Osteocyte (in vitro differentiated cells): ENCODE measurements at regions not wholly inside any gene's neighbourhood (a gene's known extent, or its start where the extent isn't known, plus 50 kb on each side); places are given as distances from the start of the nearest gene placed in this dataset.

Experiments used
- DNase-seq: peaks from one replicate; pipeline ENCODE4 v3.0.0; 2021; ENCODE audit warnings: mixed read lengths; ENCODE audit not compliant: unreplicated experiment; ENCODE audit errors: extremely low spot score
- H3K27ac Mint-ChIP-seq: one replicate; pipeline ENCODE4 v1.8.0; 2021; ENCODE audit warnings: mild to moderate bottlenecking, mixed read lengths; ENCODE audit not compliant: unreplicated experiment
- H3K27me3 Mint-ChIP-seq: one replicate; pipeline ENCODE4 v1.8.0; 2021; ENCODE audit warnings: mixed read lengths; ENCODE audit not compliant: unreplicated experiment
- H3K36me3 Mint-ChIP-seq: one replicate; pipeline ENCODE4 v1.8.0; 2021; ENCODE audit warnings: mixed read lengths; ENCODE audit not compliant: unreplicated experiment
- H3K4me1 Mint-ChIP-seq: one replicate; pipeline ENCODE4 v1.8.0; 2021; ENCODE audit warnings: mixed read lengths; ENCODE audit not compliant: unreplicated experiment
- H3K4me3 Mint-ChIP-seq: one replicate; pipeline ENCODE4 v1.8.0; 2021; ENCODE audit warnings: mild to moderate bottlenecking, moderate library complexity, mixed read lengths; ENCODE audit not compliant: unreplicated experiment
- H3K9me3 Mint-ChIP-seq: one replicate; pipeline ENCODE4 v1.8.0; 2021; ENCODE audit warnings: mixed read lengths; ENCODE audit not compliant: unreplicated experiment
- TF ChIP-seq, protein P1 (sequence below): fragments of 200-600 bp; sonication (generic); IDR thresholded peaks from 2 replicates; pipeline ENCODE4 v1.5.0; 2021; ENCODE audit warnings: antibody characterized with exemption, mild to moderate bottlenecking, moderate library complexity

DNA sequence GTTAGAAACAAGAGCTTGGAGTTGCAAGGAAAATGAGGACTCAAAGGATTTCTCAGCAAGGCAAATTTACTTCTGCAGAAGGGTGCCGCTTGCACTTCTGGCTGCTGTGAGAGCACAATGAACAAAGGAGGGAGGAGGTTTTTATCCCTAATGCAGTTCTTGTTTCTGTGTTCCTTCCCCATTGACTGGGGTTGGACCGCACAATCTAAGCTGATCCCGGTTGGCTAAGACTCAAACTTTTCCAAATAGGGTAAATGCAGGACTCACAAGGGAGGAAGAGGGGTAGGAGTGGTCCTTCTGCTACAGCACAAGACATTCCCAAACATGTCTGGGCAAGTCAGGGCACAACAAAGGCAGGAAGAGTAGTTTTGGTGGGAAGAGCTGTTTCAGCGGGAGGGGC lies 249.6 kb upstream of the MOCS1 start:
- H3K4me1 Mint-ChIP-seq: no peaks in the 10 kb centered on the region
- H3K9me3 Mint-ChIP-seq: peaks cover 33% of the 10 kb centered on the region
- TF ChIP-seq, protein P1, sequence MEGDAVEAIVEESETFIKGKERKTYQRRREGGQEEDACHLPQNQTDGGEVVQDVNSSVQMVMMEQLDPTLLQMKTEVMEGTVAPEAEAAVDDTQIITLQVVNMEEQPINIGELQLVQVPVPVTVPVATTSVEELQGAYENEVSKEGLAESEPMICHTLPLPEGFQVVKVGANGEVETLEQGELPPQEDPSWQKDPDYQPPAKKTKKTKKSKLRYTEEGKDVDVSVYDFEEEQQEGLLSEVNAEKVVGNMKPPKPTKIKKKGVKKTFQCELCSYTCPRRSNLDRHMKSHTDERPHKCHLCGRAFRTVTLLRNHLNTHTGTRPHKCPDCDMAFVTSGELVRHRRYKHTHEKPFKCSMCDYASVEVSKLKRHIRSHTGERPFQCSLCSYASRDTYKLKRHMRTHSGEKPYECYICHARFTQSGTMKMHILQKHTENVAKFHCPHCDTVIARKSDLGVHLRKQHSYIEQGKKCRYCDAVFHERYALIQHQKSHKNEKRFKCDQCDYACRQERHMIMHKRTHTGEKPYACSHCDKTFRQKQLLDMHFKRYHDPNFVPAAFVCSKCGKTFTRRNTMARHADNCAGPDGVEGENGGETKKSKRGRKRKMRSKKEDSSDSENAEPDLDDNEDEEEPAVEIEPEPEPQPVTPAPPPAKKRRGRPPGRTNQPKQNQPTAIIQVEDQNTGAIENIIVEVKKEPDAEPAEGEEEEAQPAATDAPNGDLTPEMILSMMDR: no peak
- no peak overlapping the region for H3K27ac Mint-ChIP-seq
- no peaks in the 10 kb centered on the region for H3K27me3 Mint-ChIP-seq
- no peak overlapping the region for H3K4me3 Mint-ChIP-seq
- DNase-seq: peak; percentile 40
- no peaks in the 10 kb centered on the region for H3K36me3 Mint-ChIP-seq

- Mint-ChIP-seq H3K36me3 (no peaks in the 10 kb centered on the region), H3K27ac (no peak overlapping the region), H3K9me3 (peaks cover 33% of the 10 kb centered on the region), H3K4me1 (no peaks in the 10 kb centered on the region), H3K27me3 (no peaks in the 10 kb centered on the region), H3K4me3 (no peak overlapping the region)
- TF ChIP-seq, protein P1: no peak
- DNase-seq: no peak
Observed at GRCh38 chr6:40181367-40181766, 247.1 kb upstream of the MOCS1 start.

DNA sequence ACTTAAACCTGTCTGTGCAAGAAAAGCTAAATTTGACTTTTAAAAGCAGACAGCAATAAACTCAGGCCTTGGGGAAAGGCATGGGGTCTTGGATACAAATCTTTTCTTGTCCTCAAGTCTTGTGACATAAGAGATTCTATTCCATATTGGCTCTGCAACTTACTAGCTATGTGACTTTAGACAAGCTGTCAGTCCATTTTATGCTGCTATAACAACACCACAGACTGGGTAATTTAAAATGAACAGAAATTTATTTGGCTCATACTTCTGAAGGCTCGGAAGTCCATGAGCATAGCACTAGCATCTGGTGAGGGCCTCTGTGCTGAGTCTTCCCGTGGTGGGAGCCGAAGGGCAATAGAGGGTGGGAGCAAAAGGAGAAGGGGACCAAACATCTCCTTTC lies 246.0 kb upstream of the MOCS1 start:
- Mint-ChIP-seq H3K27me3 (no peaks in the 10 kb centered on the region), H3K4me1 (no peaks in the 10 kb centered on the region), H3K4me3 (no peak overlapping the region), H3K27ac (no peak overlapping the region), H3K9me3 (peaks cover 30% of the 10 kb centered on the region), H3K36me3 (no peaks in the 10 kb centered on the region)
- peak; percentile 36 for DNase-seq
- TF ChIP-seq, protein P1: no peak

DNA sequence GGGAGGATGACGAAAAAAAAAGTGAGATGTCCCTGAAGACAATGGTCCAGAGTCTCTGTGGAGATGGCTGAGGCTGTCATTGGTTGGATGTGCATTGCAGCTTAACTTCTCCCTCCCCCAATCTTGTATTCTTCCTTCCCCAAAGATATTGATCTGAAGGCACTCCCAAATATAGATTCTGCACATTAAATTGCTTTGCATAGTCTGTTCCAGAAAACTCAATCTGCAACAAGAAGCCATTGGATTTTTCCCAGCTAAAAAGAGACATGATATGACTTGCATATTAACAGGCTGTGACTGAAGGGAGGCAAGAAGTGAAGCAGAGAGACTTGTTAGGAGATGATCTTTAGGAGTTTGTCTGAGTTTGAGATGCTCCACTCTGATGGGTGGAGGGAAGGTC lies 245.2 kb upstream of the MOCS1 start:
- Mint-ChIP-seq H3K36me3 (no peaks in the 10 kb centered on the region), H3K27me3 (no peaks in the 10 kb centered on the region), H3K9me3 (peaks cover 23% of the 10 kb centered on the region), H3K4me3 (no peak overlapping the region), H3K27ac (no peak overlapping the region), H3K4me1 (no peaks in the 10 kb centered on the region)
- TF ChIP-seq, protein P1: no peak
- no peak for DNase-seq

DNA sequence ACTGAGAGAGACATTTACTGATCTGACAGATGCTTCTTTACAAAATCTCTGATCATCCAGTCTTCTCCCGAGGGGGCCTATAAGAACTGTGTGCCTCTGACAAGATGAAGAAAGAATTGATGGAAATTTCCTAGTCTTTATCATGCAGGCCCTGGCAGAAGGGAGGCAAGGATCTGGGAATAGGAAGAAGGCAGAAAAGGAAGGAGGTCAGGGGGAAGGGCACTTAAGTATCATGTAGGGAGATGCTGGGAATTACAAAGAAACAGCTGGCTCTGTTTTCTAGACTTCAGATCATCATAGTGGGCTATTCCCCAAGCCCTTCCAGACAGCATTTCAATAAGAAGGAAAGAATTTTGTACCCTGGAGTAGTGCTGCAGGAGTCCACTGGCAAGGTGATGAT lies 243.3 kb upstream of the MOCS1 start:
- Mint-ChIP-seq H3K27ac (no peak overlapping the region), H3K4me3 (no peak overlapping the region), H3K36me3 (no peaks in the 10 kb centered on the region), H3K9me3 (peaks cover 6% of the 10 kb centered on the region), H3K27me3 (no peaks in the 10 kb centered on the region), H3K4me1 (no peaks in the 10 kb centered on the region)
- DNase-seq: no peak
- TF ChIP-seq, protein P1: no peak
